C4-2B (cell line): ENCODE measurements at regions not wholly inside any gene's neighbourhood (a gene's known extent, or its start where the extent isn't known, plus 50 kb on each side); places are given as distances from the start of the nearest gene placed in this dataset.

Experiments used
- H3K27ac ChIP-seq: fragments of 450-650 bp; 2 replicates; pipeline ENCODE4 v1.5.1; 2017
- CTCF ChIP-seq: fragments of 450-650 bp; conservative IDR thresholded peaks from 2 replicates; pipeline ENCODE4 v1.5.1; 2017; ENCODE audit warnings: mild to moderate bottlenecking
- ZFX ChIP-seq: fragments of 450-650 bp; IDR thresholded peaks from 2 replicates; pipeline ENCODE4 v1.6.1; 2017

- no peak overlapping the region for H3K27ac ChIP-seq
- TF ChIP-seq CTCF (no peak), ZFX (no peak)
These were observed 172.6 kb downstream of the SUDS3 start for GRCh38 chr12:118548887-118549509.

GRCh38 chr12:118549510-118549980 lies 173.2 kb downstream of the SUDS3 start:
- TF ChIP-seq CTCF, result no peak
- TF ChIP-seq ZFX, result no peak
- H3K27ac ChIP-seq, result no peak overlapping the region

- no peak for TF ChIP-seq ZFX
- TF ChIP-seq CTCF, result no peak
- H3K27ac ChIP-seq, result no peak overlapping the region
These were observed 177.6 kb downstream of the SUDS3 start for GRCh38 chr12:118553856-118554504.

GRCh38 chr12:118558941-118559340 lies 182.6 kb downstream of the SUDS3 start:
- no peak overlapping the region for H3K27ac ChIP-seq
- TF ChIP-seq ZFX (no peak), CTCF (no peak)

GRCh38 chr12:118560733-118561132 lies 184.4 kb downstream of the SUDS3 start:
- no peak overlapping the region for H3K27ac ChIP-seq
- no peak for TF ChIP-seq CTCF
- no peak for TF ChIP-seq ZFX

GRCh38 chr12:118571730-118572129 lies 195.4 kb downstream of the SUDS3 start:
- TF ChIP-seq CTCF (no peak), ZFX (no peak)
- H3K27ac ChIP-seq, result no peak overlapping the region

- H3K27ac ChIP-seq, result no peak overlapping the region
- no peak for TF ChIP-seq CTCF
- no peak for TF ChIP-seq ZFX
These were observed 197.9 kb downstream of the SUDS3 start for GRCh38 chr12:118574288-118574687.
